ENCODE measurements at regions not wholly inside any gene's neighbourhood (a gene's known extent, or its start where the extent isn't known, plus 50 kb on each side); places are given as distances from the start of the nearest gene placed in this dataset.

DNA sequence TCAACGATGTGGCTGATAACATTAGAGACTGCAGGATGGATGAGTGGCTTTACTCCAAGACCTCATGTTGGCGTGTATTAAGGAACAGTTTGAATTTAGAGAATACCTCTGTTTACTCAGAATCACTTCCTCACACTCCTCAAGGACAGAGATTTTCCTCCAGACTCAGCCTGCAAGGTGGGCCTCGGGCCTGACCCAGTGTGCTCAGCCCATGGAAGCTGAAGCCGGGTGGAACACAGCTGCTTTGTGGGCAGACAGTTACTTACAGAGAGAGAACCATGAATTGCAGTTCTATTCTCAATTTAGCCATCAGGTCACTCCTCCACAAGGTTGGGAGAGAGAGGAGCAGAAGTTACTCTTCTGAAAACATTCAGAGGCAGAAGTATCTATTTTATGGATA is 135.8 kb downstream of the SNX19 start:
- no peak for DNase-seq

DNA sequence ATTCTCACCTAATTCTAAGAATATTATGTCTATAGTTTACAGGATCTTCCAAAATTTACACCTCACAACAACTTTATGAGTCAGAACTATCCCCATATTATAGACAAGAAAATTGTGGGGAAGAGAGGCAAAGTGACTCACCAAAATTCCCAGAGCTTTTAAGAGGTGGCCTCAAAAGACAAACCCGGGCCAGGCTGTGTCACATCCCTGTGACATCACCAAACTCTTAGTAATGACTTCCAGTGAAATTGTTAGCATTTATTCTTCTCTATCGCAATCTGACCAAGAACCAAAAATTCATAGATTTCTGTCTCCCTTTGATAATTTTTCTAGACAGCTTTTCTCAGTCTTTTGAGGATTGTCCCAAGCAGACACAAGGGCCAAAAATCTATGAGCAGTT is 134.3 kb downstream of the SNX19 start:
- DNase-seq, result no peak

DNA sequence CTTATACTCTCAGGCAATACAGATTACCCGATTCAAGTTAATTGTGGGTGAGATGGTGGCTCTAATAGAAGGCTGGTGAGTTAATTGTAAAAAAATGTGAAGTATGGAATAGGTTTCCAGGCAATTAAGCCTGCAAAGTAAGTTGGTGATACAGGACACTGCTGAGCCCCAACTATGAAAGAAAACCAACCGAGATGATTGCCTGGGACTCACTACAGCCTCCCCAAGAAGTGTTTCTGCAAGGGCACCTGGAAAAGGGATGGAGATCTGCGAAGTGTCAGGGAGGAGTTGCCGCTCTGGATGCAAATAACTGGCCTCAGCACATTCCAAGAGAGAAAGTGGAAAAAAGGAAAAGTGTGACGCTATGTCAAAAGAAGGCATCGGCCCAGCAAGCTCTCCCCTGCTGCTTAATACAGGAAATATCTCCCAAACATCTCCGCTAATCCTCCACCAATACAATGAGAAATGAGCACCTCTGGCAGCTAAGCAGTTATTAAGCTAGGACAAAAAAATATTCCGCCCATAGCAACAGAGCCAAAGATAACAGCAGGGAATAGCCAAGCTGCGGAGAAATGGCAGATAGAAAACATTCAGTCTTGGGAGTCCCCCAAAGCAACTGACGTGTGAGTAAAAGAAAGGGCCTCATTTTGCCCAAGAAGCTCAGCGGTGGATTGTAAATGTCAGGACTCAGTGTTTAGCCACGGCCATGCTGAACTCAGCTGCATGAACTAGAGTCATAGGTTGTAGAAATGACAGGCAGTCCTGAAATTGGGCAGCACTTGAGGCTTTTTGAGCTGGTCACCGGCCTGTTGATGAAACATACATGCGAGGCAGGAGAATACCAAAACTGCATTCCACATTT is 133.7 kb downstream of the SNX19 start:
- DNase-seq, result no peak

DNA sequence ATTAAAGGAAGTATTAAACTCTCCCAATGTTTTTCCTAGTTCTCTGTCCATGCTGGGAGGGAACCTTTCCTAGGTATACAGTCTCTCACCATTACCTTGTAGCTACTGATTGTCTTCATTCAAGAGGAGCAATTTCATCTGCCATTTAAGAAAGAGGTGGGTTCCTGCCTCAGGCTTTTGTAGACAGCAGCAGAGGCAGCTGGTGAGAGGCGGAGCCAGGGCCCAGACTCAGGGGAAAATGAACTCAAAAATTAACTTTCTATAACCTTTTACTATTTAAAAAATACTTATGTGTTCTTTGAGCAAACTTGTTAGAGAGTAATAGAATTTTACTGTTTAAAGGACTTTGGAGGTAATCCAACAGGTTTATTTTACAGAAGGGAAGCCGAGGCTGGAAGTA is 133.0 kb downstream of the SNX19 start:
- no peak for DNase-seq

DNA sequence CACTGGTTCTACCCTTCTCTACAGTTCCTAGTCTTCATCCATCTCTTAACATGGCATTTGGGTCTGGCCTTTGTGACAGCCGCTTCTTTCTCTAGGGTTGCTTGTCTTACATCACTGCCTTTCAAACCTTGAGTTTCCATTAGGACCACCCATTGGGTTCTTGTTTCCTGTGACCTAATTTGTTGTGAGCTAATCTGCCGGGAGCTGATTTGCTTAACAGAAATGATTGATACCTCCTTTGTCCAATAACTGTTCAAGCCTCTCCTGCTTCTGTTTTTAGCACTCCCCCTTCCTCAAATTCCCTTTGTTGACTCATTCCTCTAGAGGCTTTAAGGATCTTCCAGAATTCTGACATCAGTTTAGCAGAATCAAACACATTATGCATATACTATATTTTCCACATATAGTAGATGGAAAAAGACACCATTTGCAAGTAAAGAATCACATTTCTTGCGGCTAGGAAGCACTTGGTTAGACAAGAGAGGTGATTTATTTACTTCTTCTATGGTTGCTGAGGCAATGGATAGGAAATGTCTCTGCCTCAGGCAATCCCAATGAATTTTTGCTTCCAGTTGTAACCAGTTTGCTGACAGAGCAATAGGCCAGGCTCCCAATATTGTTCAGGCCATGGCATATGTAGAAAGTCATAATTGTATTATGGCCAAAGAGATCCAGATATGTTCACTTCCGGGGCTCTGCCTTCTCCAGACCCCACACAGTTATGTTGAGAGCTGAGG is 130.7 kb downstream of the SNX19 start:
- DNase-seq, result no peak

DNA sequence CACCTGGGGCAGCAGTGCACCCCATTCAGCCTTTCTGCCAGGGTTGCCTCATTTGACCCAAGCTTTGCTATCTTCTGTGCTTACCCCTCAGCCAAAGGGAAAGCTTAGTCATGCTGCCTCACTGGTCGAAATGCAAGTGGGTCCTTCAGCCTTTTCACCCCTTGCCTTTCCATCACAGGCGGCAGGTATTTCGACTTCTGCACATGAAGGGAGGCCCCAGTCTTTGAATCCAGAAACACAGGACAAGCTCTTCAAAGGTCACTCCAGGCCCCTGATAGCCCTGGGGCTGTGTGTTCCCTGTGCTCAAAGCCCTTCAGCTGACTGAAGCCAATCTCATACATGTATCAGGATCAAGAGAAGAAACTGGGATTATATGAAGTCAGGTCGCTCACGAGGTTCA is 129.7 kb downstream of the SNX19 start:
- no peak for DNase-seq

DNA sequence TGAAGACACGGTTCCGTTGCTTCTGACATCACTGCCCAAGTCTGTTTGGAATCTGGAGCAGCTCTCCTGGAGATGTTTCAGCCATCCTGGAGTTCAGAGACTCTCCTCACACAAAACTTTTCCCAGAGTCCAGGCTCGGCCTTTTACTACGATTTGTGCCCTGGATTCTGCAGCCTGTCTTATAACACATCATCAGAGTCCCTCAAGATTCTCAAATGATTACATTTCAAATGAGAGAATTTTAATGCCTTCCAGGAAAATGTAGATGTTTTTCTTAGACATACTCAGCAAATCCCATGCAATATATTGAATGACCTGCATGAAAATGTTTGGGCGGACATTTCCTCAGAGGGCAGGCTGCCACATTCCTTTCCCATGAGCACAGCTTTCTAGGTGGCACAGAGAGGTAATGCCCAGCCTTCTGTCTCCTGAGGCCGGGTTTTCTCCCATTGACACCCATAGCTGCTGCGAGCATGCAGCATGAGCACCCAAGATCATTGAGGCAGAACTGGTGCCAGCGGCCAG is 129.1 kb downstream of the SNX19 start:
- DNase-seq, result no peak

DNA sequence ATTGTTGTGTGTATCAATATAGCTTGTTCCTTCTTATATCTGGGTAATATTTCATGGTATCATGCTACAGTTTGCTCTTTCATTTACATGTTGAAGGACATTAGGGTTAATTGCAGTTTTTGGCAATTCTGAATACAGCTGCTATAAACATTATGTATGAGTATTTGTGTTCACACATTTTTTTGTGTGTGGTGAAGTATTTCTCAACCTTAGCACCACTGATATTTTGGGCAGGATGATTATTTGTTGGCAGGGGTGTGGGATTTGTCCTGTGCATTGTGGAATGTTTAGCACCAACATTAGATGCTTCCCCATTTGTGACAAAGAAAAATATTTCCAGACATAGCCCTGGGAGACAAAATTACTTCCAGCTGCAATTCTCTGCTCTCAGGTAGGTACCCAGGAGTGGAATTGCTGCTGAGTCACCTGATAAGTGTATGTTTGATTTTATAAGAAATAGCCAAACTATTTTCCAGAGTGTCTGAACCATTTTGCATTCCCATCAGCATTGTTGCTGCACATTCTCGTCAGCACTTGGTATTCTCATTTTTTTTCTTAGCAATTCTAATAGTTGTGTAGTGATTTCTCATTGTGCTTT is 128.2 kb downstream of the SNX19 start:
- no peak for DNase-seq

DNA sequence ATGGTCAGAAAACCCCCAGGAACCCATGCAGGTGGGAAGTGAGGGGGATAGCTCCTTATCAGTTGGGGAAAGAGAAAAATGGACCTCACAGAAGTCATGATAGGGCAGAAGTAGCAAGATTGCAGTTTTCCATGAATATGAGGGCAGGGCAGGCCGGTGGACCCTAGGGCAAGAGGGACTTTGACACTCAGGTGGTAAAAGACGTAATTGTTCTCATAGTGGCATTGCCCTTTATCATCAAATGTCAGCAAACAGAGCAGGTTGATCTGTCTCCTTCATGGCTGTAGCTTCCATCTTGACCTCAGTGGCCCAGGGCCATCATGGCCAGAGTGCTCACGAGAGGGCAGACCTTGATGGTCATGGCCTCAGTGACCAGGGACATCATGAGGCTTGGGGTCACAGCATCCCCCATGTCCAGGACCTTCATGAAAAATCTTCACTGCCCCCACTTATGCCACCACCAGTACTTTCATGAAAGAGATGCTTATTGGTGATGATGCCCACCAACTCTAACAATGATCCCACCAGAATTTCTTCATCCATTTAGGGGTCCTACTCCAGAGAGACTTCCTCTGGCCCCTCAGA is 127.1 kb downstream of the SNX19 start:
- no peak for DNase-seq

DNA sequence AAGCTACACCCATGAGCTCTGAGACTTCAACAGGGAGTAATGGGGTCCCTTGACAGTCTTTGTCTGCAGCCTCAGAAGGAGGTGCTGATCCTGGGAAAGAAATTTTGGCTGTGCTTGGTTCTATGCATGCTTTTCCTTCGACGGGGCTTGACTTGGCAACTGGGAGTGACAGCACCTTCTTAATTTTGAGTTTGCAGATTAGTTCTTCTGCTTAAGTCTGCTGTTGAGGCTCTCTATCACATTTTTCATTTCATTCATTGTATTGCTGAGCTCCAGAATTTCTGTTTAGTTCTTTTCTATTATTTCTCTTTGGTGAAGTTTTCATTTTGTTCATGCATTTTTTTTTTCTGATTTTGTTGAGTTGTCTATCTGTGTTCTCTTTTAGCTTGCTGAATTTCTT is 125.6 kb downstream of the SNX19 start:
- no peak for DNase-seq

DNA sequence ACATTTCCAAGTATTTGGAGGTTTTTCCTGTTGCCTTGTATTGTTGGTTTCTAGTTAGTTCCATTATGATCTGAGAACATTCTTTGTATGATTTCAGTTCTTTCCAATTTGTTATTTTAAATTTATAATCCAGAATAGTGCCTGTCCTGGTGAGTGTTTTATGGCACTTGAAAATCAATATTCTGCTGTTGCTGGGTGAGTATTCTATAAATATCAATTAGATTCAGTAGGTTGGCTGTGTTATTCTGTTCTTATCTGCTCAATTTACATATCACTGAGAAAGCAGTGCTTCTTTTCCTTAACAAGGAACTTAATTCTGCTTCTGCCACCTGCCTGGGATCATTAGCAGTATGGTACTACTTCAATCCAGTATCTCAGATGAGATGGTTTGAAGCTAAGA is 123.5 kb downstream of the SNX19 start:
- no peak for DNase-seq

DNA sequence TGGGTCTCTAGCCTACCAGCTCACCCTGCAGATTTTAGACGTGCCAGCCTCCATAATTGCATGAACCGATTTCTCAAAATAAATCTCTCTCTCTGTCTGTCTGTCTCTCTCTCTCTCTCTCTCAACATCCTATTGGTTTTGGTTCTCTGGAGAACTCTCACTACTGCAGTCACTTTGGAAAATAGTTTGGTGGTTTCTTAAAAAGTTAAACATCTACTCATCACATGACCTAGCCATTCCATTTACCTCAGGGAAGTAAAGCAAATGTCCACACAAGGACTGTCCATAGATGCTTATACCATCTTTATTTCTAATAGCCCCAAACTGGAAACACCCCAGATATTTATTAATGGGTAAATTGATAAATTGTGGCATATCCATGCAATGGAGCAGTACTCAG is 119.5 kb downstream of the SNX19 start:
- no peak for DNase-seq

DNA sequence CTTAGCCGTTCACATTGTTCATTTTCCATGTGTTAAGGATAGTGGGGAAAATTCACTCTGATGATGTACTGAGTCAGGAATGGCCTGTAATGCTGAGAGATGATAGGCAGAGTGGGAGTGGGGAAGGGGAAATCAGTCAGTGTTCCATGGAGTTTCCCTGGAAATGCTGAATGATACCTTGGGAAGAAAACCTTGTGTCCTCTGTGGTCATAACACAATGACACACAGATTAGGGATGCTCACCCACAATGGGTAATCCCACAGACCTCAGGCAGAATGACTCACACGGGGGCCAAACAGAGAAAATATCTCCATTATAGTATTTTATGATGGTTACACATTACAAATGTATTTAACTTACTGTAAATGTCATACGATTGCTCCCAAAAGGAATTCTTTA is 118.0 kb downstream of the SNX19 start:
- DNase-seq, result no peak

DNA sequence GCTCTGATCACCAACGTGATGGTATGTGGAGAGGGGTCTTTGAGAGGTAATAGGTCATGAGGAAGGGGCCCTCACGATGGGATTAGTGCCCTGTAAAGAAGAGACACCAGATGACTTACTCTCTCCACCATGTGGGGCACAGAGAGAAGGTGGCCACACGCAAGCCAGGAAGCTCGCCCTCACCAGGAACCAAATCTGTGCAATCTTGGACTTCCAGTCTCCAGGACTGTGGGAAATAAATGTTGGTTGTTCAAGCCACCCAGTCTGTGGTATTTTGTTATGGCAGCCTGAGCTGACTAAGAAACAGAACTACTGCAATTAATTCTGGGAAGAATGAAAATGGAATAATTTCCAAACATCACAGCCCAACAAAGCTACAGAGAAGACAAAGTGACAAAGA is 117.5 kb downstream of the SNX19 start:
- DNase-seq, result no peak

DNA sequence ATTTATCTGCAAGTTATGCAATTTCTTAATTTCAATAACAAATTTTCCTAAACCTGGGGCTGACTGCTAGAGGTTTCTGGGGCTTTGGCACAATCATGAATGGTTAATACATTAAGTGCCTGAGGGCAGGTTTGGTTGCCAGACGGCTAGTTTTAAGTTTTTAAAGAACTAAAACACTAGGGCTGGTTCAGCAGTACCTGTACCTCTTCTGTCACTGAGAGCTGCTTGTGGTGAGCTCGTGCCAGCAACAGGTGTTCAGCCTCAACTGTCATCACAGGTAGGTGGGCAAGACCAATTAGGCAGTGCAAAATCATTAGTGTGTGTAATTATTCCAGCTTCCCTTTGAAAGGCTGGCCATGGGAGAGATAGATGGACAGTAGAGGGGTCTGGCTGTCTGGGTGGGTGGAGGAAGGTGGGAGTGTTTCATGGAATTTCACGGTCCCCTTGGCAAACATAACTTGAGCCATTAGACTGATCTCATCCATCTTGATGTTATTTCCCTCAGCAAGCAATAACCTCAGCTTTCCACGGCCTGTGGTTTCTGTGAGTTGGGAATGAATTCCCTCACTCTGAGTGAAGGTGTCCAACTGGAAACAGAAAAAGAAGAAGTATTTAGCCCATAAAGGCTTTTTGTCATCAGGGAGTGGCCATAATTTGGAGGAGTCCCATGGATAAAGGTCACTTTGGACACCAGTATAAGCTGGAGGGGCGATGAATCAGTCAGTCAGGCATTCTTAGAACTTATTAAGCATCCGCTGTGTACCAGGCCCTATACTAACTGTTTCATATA is 114.8 kb downstream of the SNX19 start:
- DNase-seq, result no peak

DNA sequence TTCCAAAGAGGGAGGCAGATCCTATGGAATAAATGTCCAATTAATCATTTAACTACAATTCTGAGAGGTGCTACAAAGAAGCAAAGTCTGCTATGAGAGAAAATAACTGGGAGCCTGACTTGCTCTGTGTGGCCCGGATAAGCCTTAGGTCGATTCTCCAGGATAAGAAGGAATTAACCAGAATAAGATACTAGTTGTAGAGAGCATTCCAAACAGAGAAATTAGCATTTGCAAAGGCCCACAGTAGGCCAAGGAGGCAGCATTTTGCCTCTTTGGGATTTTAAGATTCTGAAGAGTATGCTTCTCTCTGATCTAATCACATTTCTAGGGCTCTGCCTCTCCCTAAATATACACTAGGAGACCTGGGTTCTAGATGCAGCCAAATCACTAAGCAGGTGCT is 113.7 kb downstream of the SNX19 start:
- DNase-seq, result no peak

DNA sequence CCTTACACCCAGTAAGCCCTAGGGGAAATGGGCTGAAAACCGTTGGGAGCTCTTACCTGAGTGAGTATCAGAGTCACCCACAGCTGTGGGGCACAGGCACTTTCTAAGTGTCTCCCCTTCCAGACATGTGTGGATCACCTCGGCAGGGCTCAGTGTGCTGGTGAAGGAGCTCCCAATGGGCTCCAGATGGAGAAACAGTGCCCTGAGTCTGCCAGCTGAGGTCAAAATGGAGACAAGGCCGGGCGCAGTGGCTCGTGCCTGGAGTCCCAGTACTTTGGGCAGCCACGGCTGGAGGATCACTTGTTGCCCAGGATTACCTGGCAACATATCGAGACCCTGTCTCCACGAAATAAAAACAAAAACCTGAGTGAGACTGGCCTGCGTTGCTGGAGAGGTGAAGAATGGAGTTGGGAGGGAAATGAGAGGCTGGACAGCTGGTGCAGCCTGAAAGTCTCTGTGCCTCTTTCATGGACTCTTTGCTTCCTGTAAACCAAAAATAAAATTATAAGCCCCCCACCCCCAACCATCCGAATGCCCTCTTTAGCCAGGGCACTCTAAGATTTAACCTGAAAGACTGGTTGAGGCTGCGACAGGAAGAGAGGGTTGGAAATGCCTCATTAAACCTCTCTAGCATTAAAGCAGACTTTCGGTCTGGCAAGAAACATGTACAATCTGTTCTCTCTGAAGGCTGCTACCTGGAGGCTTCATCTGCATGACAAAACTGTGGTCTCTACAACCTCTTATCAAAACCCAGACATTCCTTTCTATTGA is 111.8 kb downstream of the SNX19 start:
- DNase-seq, result no peak

DNA sequence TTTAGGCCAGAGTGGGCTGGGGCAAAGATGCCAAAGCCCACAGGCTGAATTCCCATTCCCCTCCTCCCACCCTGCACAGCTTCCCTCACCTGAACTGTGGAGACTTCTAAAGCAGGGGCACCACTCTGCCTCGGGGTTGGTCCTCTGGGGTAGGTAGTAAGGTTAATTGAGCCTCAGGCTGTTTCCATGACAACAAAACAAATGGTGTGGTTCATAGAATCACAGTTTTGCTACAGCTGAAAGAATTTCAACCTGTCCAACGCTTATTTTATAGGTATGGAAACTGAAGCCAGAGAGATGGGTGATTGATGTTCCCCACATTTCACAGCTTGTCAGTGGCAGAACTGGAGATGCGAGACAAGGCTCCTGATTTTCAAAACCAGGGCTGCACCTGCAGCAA is 109.5 kb downstream of the SNX19 start:
- no peak for DNase-seq

DNA sequence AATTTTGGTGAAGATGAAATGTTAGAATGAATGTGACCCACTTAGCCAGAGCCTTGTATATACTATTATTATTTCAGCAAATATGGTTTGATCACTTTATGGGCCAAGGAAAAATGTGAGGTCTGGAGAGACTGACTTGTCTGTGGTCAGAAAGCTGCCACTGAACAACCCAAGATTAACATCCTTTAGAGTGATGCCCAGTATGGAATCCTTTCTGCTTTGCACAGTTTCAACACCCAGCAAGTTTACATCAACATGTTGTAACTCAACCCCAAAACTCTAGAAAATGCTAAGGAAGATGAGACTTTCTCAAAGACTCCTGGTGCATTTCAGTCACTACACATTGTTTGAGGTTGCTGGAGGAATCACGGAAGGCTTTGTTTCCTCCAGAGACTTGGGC is 107.7 kb downstream of the SNX19 start:
- DNase-seq, result no peak

DNA sequence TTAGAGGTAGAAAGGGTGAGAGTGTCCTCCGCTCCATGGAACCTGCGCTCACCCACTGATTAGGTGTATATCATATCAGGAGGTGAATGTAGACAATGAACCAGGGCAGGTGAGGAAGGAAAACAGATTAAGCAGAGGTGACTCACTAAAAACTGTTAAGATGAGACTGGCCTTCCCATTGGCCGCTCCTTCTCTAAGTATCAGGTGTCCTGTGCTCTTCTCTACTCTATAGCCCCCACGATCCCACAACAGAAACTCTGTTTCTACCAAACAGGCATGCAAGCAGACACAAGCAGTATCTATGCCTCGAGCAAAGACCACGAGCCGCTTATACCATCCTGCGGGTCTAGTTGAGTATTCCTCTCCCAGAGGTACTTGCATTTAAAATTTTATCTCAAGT is 103.1 kb downstream of the SNX19 start:
- DNase-seq, result no peak

DNA sequence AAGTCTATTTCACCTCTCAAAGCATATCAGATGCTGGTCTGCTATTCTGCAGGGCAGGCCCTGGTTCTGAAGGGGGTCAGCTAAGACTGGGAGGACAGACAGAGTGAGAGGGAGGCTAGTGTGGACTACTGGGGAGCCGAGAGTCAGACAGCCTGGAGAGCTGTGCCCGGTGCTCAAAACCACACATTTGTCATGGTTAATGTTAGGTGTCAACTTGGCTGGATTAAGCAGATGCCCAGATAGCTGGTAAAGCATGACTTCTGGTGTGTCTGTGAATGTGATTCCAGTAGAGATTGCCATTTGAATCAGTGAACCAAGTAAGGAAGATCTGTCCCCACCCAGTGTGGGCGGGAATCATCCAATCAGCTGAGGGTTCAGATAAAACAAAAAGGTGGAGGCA is 102.6 kb downstream of the SNX19 start:
- no peak for DNase-seq

All from NCI-H748 treated with DMSO at 0.1 percent for 48 hours (cell line).